Heart left ventricle (tissue), 13 donors: ENCODE measurements at regions not wholly inside any gene's neighbourhood (a gene's known extent, or its start where the extent isn't known, plus 50 kb on each side); places are given as distances from the start of the nearest gene placed in this dataset.
"Not testable (repeated sequence)": the region's sequence is repeated elsewhere in the genome, so short reads cannot be mapped to it uniquely, and the experiment has no call there.

Experiments used
- POLR2A ChIP-seq, 2 donors: fragments of 450-650 bp; IDR thresholded peaks; one replicate each; pipeline ENCODE4 v1.6.1; 2017; ENCODE audit warnings: antibody characterized with exemption in 2 of 2, mild to moderate bottlenecking in 2 of 2, moderate library complexity in 2 of 2
- TF ChIP-seq, protein P1 (sequence below), 12 donors: fragments of 200-600 bp; sonication (generic) in 4 of 12; IDR thresholded peaks; one replicate each; pipeline versions ENCODE4 v1.5.0 to v1.8.0; 2018 to 2022; ENCODE audit warnings: antibody characterized with exemption in 12 of 12, mild to moderate bottlenecking in 5 of 12
- donor health status: ischemic (EF 13 %, LVEDD 7.1; RV severe dilation, severe dysfunction).
- donor health status: DM: no; HTN: yes; CAD: no.
- donor health status: DM: no; HTN: no; CAD: no.
- donor health status: ischemic (EF 25% LVEDD 6.9; RV normal size, moderate dysfunction).
- donor health status: ischemic (EF 25% LVEDD 5.7; RV mildly dilated, moderate dysfunction).
- donor health status: ischemic (EF 35%, LVEDD 5.7; RV mildly dilated, moderate dysfunction).
- donor health status: nonischemic (EF 11% LVEDD 7.7; RV severe dilation, severe dysfunction).
- donor health status: DM: yes; HTN: yes; CAD: no.
- donor health status: PGD.
- donor health status: ischemic (EF 29% LVEDD 5.4; RV normal size, mild dysfunction).
- donor health status: nonischemic (EF 23%, LVEDD 6.1; RV moderate dilation, normal function).

DNA sequence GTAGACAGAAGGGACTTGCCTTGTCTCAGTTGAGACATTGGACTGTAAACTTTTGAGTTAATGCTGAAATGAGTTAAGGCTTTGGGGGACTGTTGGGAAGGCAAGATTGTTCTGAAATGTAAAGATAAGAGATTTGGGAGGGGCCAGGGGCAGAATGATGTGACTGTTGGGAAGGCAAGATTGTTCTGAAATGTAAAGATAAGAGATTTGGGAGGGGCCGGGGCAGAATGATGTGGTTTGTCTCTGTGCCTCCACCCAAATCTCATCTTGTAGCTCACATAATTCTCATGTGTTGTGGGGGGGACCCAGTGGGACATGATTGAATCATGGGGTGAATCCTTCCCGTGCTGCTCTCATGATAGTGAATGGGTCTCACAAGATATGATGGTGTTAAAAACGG lies 1217.1 kb downstream of the GALC start:
- TF ChIP-seq, protein P1, sequence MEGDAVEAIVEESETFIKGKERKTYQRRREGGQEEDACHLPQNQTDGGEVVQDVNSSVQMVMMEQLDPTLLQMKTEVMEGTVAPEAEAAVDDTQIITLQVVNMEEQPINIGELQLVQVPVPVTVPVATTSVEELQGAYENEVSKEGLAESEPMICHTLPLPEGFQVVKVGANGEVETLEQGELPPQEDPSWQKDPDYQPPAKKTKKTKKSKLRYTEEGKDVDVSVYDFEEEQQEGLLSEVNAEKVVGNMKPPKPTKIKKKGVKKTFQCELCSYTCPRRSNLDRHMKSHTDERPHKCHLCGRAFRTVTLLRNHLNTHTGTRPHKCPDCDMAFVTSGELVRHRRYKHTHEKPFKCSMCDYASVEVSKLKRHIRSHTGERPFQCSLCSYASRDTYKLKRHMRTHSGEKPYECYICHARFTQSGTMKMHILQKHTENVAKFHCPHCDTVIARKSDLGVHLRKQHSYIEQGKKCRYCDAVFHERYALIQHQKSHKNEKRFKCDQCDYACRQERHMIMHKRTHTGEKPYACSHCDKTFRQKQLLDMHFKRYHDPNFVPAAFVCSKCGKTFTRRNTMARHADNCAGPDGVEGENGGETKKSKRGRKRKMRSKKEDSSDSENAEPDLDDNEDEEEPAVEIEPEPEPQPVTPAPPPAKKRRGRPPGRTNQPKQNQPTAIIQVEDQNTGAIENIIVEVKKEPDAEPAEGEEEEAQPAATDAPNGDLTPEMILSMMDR (IDR thresholded peaks at IDR 0.05), result not testable (repeated sequence)
- TF ChIP-seq POLR2A (IDR thresholded peaks at IDR 0.05), result not testable (repeated sequence)
